ENCODE measurements at regions not wholly inside any gene's neighbourhood (a gene's known extent, or its start where the extent isn't known, plus 50 kb on each side); places are given as distances from the start of the nearest gene placed in this dataset.
"Not testable (repeated sequence)": the region's sequence is repeated elsewhere in the genome, so short reads cannot be mapped to it uniquely, and the experiment has no call there.

- TF ChIP-seq EZH2phosphoT487 (IDR thresholded peaks at IDR 0.05; ENCODE audit: borderline replicate concordance, low read length) (no peak), CTCF (IDR thresholded peaks at IDR 0.05; ENCODE audit: low read depth, low read length, poor library complexity, severe bottlenecking) (no peak)
- no peaks in the 10 kb centered on the region for H3K9me3 ChIP-seq (ENCODE audit: control insufficient read depth, insufficient read depth, low read length)
- H3K4me2 ChIP-seq (ENCODE audit: low read length): no peak overlapping the region
- no peaks in the 10 kb centered on the region for H3K9me2 ChIP-seq (replicated peaks; ENCODE audit: control insufficient read depth, low read length)
- H4K20me1 ChIP-seq (ENCODE audit: control insufficient read depth, insufficient read depth, low read depth, low read length): no peaks in the 10 kb centered on the region
- no peaks in the 10 kb centered on the region for H3K36me3 ChIP-seq (ENCODE audit: control insufficient read depth, low read length)
- no peak overlapping the region for H3K27ac ChIP-seq (ENCODE audit: low read depth, low read length)
- no peak overlapping the region for H3K4me3 ChIP-seq (ENCODE audit: low read length)
- no peaks in the 10 kb centered on the region for H3F3A ChIP-seq (ENCODE audit: control insufficient read depth, insufficient read depth)
- no peaks in the 10 kb centered on the region for H3K79me2 ChIP-seq (ENCODE audit: control insufficient read depth, low read length)
- H3K27me3 ChIP-seq (ENCODE audit: control insufficient read depth, low read length): no peaks in the 10 kb centered on the region
- no peaks in the 10 kb centered on the region for H3K4me1 ChIP-seq (ENCODE audit: control insufficient read depth, low read length)
Measured at GRCh38 chr4:20193141-20193936, 58.4 kb upstream of the SLIT2 start.

- Histone ChIP-seq H3K9me2 (replicated peaks; ENCODE audit: control insufficient read depth, low read length) (no peaks in the 10 kb centered on the region), H3K9me3 (ENCODE audit: control insufficient read depth, insufficient read depth, low read length) (no peaks in the 10 kb centered on the region), H4K20me1 (ENCODE audit: control insufficient read depth, insufficient read depth, low read depth, low read length) (no peaks in the 10 kb centered on the region), H3K4me3 (ENCODE audit: low read length) (no peak overlapping the region), H3K27me3 (ENCODE audit: control insufficient read depth, low read length) (no peaks in the 10 kb centered on the region), H3K79me2 (ENCODE audit: control insufficient read depth, low read length) (no peaks in the 10 kb centered on the region), H3K4me1 (ENCODE audit: control insufficient read depth, low read length) (no peaks in the 10 kb centered on the region), H3F3A (ENCODE audit: control insufficient read depth, insufficient read depth) (no peaks in the 10 kb centered on the region), H3K36me3 (ENCODE audit: control insufficient read depth, low read length) (no peaks in the 10 kb centered on the region), H3K4me2 (ENCODE audit: low read length) (no peak overlapping the region), H3K27ac (ENCODE audit: low read depth, low read length) (no peak overlapping the region)
- no peak for TF ChIP-seq CTCF (IDR thresholded peaks at IDR 0.05; ENCODE audit: low read depth, low read length, poor library complexity, severe bottlenecking)
- no peak for TF ChIP-seq EZH2phosphoT487 (IDR thresholded peaks at IDR 0.05; ENCODE audit: borderline replicate concordance, low read length)
Measured at GRCh38 chr4:20192736-20193135, 59.0 kb upstream of the SLIT2 start.

GRCh38 chr4:20185103-20185502 lies 66.6 kb upstream of the SLIT2 start:
- Histone ChIP-seq H3K36me3 (ENCODE audit: control insufficient read depth, low read length) (no peaks in the 10 kb centered on the region), H3K4me3 (ENCODE audit: low read length) (no peak overlapping the region), H3K4me1 (ENCODE audit: control insufficient read depth, low read length) (no peaks in the 10 kb centered on the region), H3K79me2 (ENCODE audit: control insufficient read depth, low read length) (no peaks in the 10 kb centered on the region), H3K9me3 (ENCODE audit: control insufficient read depth, insufficient read depth, low read length) (no peaks in the 10 kb centered on the region; the same call in 1 of the 2 replicates), H3K9me2 (replicated peaks; ENCODE audit: control insufficient read depth, low read length) (no peaks in the 10 kb centered on the region), H4K20me1 (ENCODE audit: control insufficient read depth, insufficient read depth, low read depth, low read length) (no peaks in the 10 kb centered on the region), H3K27ac (ENCODE audit: low read depth, low read length) (no peak overlapping the region), H3K27me3 (ENCODE audit: control insufficient read depth, low read length) (no peaks in the 10 kb centered on the region), H3F3A (ENCODE audit: control insufficient read depth, insufficient read depth) (no peaks in the 10 kb centered on the region), H3K4me2 (ENCODE audit: low read length) (no peak overlapping the region)
- no peak for TF ChIP-seq CTCF (IDR thresholded peaks at IDR 0.05; ENCODE audit: low read depth, low read length, poor library complexity, severe bottlenecking)
- no peak for TF ChIP-seq EZH2phosphoT487 (IDR thresholded peaks at IDR 0.05; ENCODE audit: borderline replicate concordance, low read length)

- not testable (repeated sequence) for H3F3A ChIP-seq (ENCODE audit: control insufficient read depth, insufficient read depth); H3K9me2 ChIP-seq (replicated peaks; ENCODE audit: control insufficient read depth, low read length); H3K27me3 ChIP-seq (ENCODE audit: control insufficient read depth, low read length); H3K4me1 ChIP-seq (ENCODE audit: control insufficient read depth, low read length); H3K4me2 ChIP-seq (ENCODE audit: low read length); H3K79me2 ChIP-seq (ENCODE audit: control insufficient read depth, low read length); H4K20me1 ChIP-seq (ENCODE audit: control insufficient read depth, insufficient read depth, low read depth, low read length); H3K9me3 ChIP-seq (ENCODE audit: control insufficient read depth, insufficient read depth, low read length); H3K27ac ChIP-seq (ENCODE audit: low read depth, low read length); H3K4me3 ChIP-seq (ENCODE audit: low read length); H3K36me3 ChIP-seq (ENCODE audit: control insufficient read depth, low read length)
Measured at GRCh38 chr4:20183131-20183530, 68.6 kb upstream of the SLIT2 start.

All from DOHH2 (cell line).